H9 (cell line): ENCODE measurements at regions not wholly inside any gene's neighbourhood (a gene's known extent, or its start where the extent isn't known, plus 50 kb on each side); places are given as distances from the start of the nearest gene placed in this dataset.

Experiments used
- DNase-seq: peaks from one replicate; pipeline ENCODE4 v3.0.0-alpha.2; 2017
- H2AFZ ChIP-seq: one replicate; pipeline ENCODE4 v1.6.1; 2013; ENCODE audit warnings: mild to moderate bottlenecking, low read length, control low read depth, moderate library complexity
- H2AK5ac ChIP-seq: 2 replicates; pipeline ENCODE4 v1.6.1; 2013; ENCODE audit warnings: low read length, control low read depth, mixed read lengths; ENCODE audit not compliant: insufficient read length
- H2BK120ac ChIP-seq: one replicate; pipeline ENCODE4 v1.6.1; 2013; ENCODE audit warnings: low read depth, mild to moderate bottlenecking, low read length, control low read depth, inconsistent platforms; ENCODE audit not compliant: poor library complexity, severe bottlenecking
- H2BK12ac ChIP-seq: 2 replicates; pipeline ENCODE4 v1.6.1; 2013; ENCODE audit warnings: low read length, control low read depth, mixed read lengths, low read depth; ENCODE audit not compliant: insufficient read length
- H2BK15ac ChIP-seq: 2 replicates; pipeline ENCODE4 v1.6.1; 2013; ENCODE audit warnings: low read depth, low read length, control low read depth
- H2BK20ac ChIP-seq: one replicate; pipeline ENCODE4 v1.6.1; 2013; ENCODE audit warnings: low read depth, mild to moderate bottlenecking, low read length, control low read depth, inconsistent platforms; ENCODE audit not compliant: poor library complexity, severe bottlenecking
- H2BK5ac ChIP-seq: 2 replicates; pipeline ENCODE4 v1.6.1; 2013; ENCODE audit warnings: low read length, control low read depth, mixed read lengths; ENCODE audit not compliant: insufficient read length
- H3K14ac ChIP-seq: 2 replicates; pipeline ENCODE4 v1.6.1; 2013; ENCODE audit warnings: low read length, control low read depth; ENCODE audit not compliant: insufficient read depth
- H3K18ac ChIP-seq: 2 replicates; pipeline ENCODE4 v1.6.1; 2013; ENCODE audit warnings: low read depth, mild to moderate bottlenecking, mixed read lengths, low read length, control low read depth; ENCODE audit not compliant: insufficient read length
- H3K23ac ChIP-seq: 2 replicates; pipeline ENCODE4 v1.6.1; 2013; ENCODE audit warnings: low read length, control low read depth, mixed read lengths, low read depth; ENCODE audit not compliant: insufficient read length
- H3K23me2 ChIP-seq: 2 replicates; pipeline ENCODE4 v1.6.1; 2013; ENCODE audit warnings: low read depth, mild to moderate bottlenecking, mixed read lengths, low read length, control low read depth; ENCODE audit not compliant: insufficient read length, poor library complexity, severe bottlenecking
- H3K27ac ChIP-seq: 2 replicates; pipeline ENCODE4 v1.5.1; 2013; ENCODE audit warnings: low read length, control low read depth, mixed read lengths, low read depth; ENCODE audit not compliant: insufficient read length
- H3K27me3 ChIP-seq: 2 replicates; pipeline ENCODE4 v1.6.1; 2013; ENCODE audit warnings: low read length, control low read depth, inconsistent platforms; ENCODE audit not compliant: insufficient read depth
- H3K4ac ChIP-seq: 2 replicates; pipeline ENCODE4 v1.6.1; 2013; ENCODE audit warnings: low read depth, mild to moderate bottlenecking, control low read depth, inconsistent platforms, low read length, moderate library complexity
- H3K4me1 ChIP-seq: 2 replicates; pipeline ENCODE4 v1.6.1; 2013; ENCODE audit warnings: low read length, control low read depth, inconsistent platforms; ENCODE audit not compliant: insufficient read depth
- H3K4me2 ChIP-seq: 2 replicates; pipeline ENCODE4 v1.6.1; 2013; ENCODE audit warnings: low read length, control low read depth, mixed read lengths; ENCODE audit not compliant: insufficient read length, insufficient read depth
- H3K56ac ChIP-seq: 2 replicates; pipeline ENCODE4 v1.6.1; 2013; ENCODE audit warnings: low read depth, mild to moderate bottlenecking, mixed read lengths, low read length, control low read depth; ENCODE audit not compliant: insufficient read length
- H3K79me1 ChIP-seq: 2 replicates; pipeline ENCODE4 v1.6.1; 2013; ENCODE audit warnings: low read depth, mild to moderate bottlenecking, moderate library complexity, low read length, control low read depth, inconsistent platforms; ENCODE audit not compliant: insufficient read depth, poor library complexity, severe bottlenecking
- H3K79me2 ChIP-seq: 2 replicates; pipeline ENCODE4 v1.6.1; 2013; ENCODE audit warnings: low read length, control low read depth, inconsistent platforms; ENCODE audit not compliant: insufficient read depth
- H3K9ac ChIP-seq: 2 replicates; pipeline ENCODE4 v1.6.1; 2013; ENCODE audit warnings: low read length, control low read depth, mixed read lengths; ENCODE audit not compliant: insufficient read length; ENCODE audit errors: extremely low read depth
- H3K9me3 ChIP-seq: one replicate; pipeline ENCODE4 v1.6.1; 2013; ENCODE audit warnings: low read depth, low read length, inconsistent platforms; ENCODE audit not compliant: control insufficient read depth
- H3T11ph ChIP-seq: one replicate; pipeline ENCODE4 v1.6.1; 2013; ENCODE audit warnings: mild to moderate bottlenecking, low read length, control low read depth, inconsistent platforms
- H4K20me1 ChIP-seq: one replicate; pipeline ENCODE4 v1.6.1; 2013; ENCODE audit not compliant: control insufficient read depth, insufficient read length, insufficient read depth
- H4K5ac ChIP-seq: 2 replicates; pipeline ENCODE4 v1.6.1; 2013; ENCODE audit warnings: low read depth, mild to moderate bottlenecking, mixed read lengths, low read length, control low read depth; ENCODE audit not compliant: insufficient read length
- H4K8ac ChIP-seq: replicated peaks from 2 replicates; pipeline ENCODE4 v1.6.1; 2013; ENCODE audit warnings: low read length, control low read depth, mixed read lengths, low read depth; ENCODE audit not compliant: insufficient read length
- H4K91ac ChIP-seq: 2 replicates; pipeline ENCODE4 v1.6.1; 2013; ENCODE audit warnings: low read depth, mild to moderate bottlenecking, moderate library complexity, mixed read lengths, low read length, control low read depth; ENCODE audit not compliant: insufficient read length
- H3K27ac Mint-ChIP-seq, 3 experiments: 2 replicates in 2 of 3; 3 replicates in 1 of 3; pipeline ENCODE4 v1.8.0; 2020 to 2021; ENCODE audit warnings: mixed read lengths in 3 of 3, mild to moderate bottlenecking in 1 of 3, moderate library complexity in 1 of 3
- H3K27me3 Mint-ChIP-seq: 2 replicates; pipeline ENCODE4 v1.8.0; 2021; ENCODE audit warnings: low read depth, mild to moderate bottlenecking, moderate library complexity, mixed read lengths
- H3K36me3 Mint-ChIP-seq, 3 experiments: 2 replicates in 2 of 3; 3 replicates in 1 of 3; pipeline ENCODE4 v1.8.0; 2020 to 2021; ENCODE audit warnings: low read depth in 3 of 3, mixed read lengths in 3 of 3; ENCODE audit not compliant: insufficient read depth in 1 of 3
- H3K4me1 Mint-ChIP-seq, 2 experiments: 2 replicates each; pipeline ENCODE4 v1.8.0; 2020; ENCODE audit warnings: mixed read lengths in 2 of 2
- H3K4me3 Mint-ChIP-seq, 2 experiments: 2 replicates in 1 of 2; 3 replicates in 1 of 2; pipeline ENCODE4 v1.8.0; 2020 to 2021; ENCODE audit warnings: mild to moderate bottlenecking in 2 of 2, mixed read lengths in 2 of 2, moderate library complexity in 1 of 2
- H3K9me3 Mint-ChIP-seq, 2 experiments: 2 replicates in 1 of 2; 3 replicates in 1 of 2; pipeline ENCODE4 v1.8.0; 2020; ENCODE audit warnings: mild to moderate bottlenecking in 2 of 2, mixed read lengths in 2 of 2, moderate library complexity in 1 of 2
- CTCF ChIP-seq: fragments of 200-600 bp; sonication (generic); conservative IDR thresholded peaks from 3 replicates; pipeline ENCODE4 v1.8.0; 2021; ENCODE audit warnings: antibody characterized with exemption, mild to moderate bottlenecking
- WGBS: extraction: QIAGEN DNeasy Blood & Tissue Kit; methylation state at CpG from one replicate; pipeline ENCODE4 v1.1.7; 2013; ENCODE audit warnings: missing lambda C conversion rate, low lambda C conversion rate, mixed read lengths; ENCODE audit not compliant: insufficient read length; ENCODE audit errors: extremely low coverage; 5-methylcytosine and 5-hydroxymethylcytosine counted together

- Histone ChIP-seq H3K4ac (no peak overlapping the region), H2BK5ac (no peak overlapping the region), H4K91ac (no peak overlapping the region), H4K20me1 (no peaks in the 10 kb centered on the region), H3K27ac (no peak overlapping the region), H4K8ac (no peak overlapping the region), H2BK20ac (no peak overlapping the region), H3T11ph (no peak overlapping the region), H3K14ac (no peak overlapping the region), H3K56ac (no peak overlapping the region), H3K9ac (no peak overlapping the region), H2BK15ac (no peak overlapping the region), H3K18ac (no peak overlapping the region), H2AK5ac (no peak overlapping the region), H3K79me2 (no peaks in the 10 kb centered on the region), H2AFZ (no peak overlapping the region), H2BK12ac (no peak overlapping the region), H3K4me1 (no peaks in the 10 kb centered on the region; the same call in 1 of the 2 replicates), H4K5ac (no peak overlapping the region), H3K23ac (no peak overlapping the region), H3K9me3 (no peaks in the 10 kb centered on the region), H3K23me2 (no peaks in the 10 kb centered on the region), H3K4me2 (no peak overlapping the region), H3K79me1 (no peaks in the 10 kb centered on the region), H3K27me3 (no peaks in the 10 kb centered on the region), H2BK120ac (no peak overlapping the region)
- Mint-ChIP-seq H3K27ac (no peak overlapping the region), H3K36me3 (no peaks in the 10 kb centered on the region; a peak in 2 of 7 replicates), H3K9me3 (peaks cover 4 to 6% of the 10 kb centered on the region in 2 experiments; a peak in 3 of 5 replicates), H3K4me1 (no peaks in the 10 kb centered on the region), H3K4me3 (no peak overlapping the region), H3K27me3 (no peaks in the 10 kb centered on the region)
- no peak for TF ChIP-seq CTCF
- WGBS = no CpG with 5 or more reads among the region's 4 CpGs
- DNase-seq = no peak
Observed at GRCh38 chr11:42800041-42800440, 511.8 kb upstream of the API5 start.
